ENCODE measurements at regions not wholly inside any gene's neighbourhood (a gene's known extent, or its start where the extent isn't known, plus 50 kb on each side); places are given as distances from the start of the nearest gene placed in this dataset.

DNA sequence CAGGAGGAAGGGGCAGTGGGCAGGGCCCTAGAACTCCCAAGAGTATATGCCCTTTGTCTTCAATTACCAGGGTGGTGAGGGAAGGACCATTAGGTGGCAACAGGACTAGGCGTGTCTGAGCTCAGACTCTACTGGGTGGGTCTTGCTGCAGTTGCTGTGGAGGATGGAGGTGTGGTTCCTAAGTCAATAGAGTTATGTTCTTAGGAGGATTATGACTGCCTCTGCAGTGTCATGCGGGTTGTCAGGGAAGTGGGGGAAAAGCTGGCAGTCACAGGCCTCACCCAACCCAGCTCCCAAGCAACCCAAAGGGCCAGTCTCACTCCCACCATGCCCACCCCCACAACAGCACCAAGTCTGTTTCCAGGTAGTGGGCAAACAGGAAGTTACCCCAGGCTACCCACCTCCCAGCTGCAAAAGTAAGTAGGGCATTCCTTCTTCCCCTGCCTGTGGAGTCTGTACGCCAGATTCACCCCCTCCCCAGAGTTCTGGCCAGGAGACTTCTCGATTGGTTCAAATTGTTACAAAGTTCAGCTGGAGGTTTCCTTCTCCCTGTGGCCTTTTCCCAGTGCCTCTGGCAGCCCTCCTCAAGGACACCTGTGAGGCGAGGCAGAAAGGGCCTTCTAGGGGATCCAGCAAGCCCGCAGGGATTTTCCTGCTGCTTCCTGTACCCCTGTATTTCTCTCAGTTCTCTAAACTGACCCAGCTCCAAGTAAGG, 145.3 kb downstream of the HINT1 start:
- Histone ChIP-seq H3K4me1 (no peaks in the 10 kb centered on the region), H3K27ac (no peak overlapping the region), H3K9me3 (peaks cover 0 to 22% (median 3%) of the 10 kb centered on the region in 11 donors), H3K36me3 (no peaks in the 10 kb centered on the region), H3K4me3 (no peak overlapping the region), H3K27me3 (no peaks in the 10 kb centered on the region)
- DNase-seq, result no peak
- intact Hi-C loops (cut with DNase I), result no loop called here
- TF ChIP-seq, protein P1, sequence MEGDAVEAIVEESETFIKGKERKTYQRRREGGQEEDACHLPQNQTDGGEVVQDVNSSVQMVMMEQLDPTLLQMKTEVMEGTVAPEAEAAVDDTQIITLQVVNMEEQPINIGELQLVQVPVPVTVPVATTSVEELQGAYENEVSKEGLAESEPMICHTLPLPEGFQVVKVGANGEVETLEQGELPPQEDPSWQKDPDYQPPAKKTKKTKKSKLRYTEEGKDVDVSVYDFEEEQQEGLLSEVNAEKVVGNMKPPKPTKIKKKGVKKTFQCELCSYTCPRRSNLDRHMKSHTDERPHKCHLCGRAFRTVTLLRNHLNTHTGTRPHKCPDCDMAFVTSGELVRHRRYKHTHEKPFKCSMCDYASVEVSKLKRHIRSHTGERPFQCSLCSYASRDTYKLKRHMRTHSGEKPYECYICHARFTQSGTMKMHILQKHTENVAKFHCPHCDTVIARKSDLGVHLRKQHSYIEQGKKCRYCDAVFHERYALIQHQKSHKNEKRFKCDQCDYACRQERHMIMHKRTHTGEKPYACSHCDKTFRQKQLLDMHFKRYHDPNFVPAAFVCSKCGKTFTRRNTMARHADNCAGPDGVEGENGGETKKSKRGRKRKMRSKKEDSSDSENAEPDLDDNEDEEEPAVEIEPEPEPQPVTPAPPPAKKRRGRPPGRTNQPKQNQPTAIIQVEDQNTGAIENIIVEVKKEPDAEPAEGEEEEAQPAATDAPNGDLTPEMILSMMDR (IDR thresholded peaks at IDR 0.05), result no peak
- no peak for ATAC-seq
- 84 to 87% methylated on average over 6 of the region's 6 CpGs for WGBS, 2 donors

DNA sequence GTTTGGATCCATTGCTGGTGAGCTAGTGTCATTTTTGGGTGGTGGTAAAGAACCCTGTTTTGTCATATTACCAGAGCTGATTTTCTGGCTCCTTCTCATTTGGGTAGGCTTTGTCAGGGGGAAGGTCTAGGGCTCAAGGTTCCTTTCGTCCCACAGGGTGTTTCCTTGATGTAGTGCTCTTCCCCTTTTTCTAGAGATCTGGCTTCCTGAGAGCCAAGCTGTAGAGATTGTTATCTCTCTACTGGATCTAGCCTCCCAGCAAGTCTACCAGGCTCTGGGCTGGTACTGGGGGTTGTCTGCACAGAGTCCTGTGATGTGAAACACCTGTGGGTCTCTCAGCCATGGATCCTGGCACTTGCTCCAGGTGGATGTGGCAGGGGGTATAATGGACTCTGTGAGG, 145.9 kb downstream of the HINT1 start:
- 48 to 50% methylated on average over 1 of the region's 1 CpG for WGBS, 2 donors
- no peaks in the 10 kb centered on the region for H3K27me3 ChIP-seq
- DNase-seq (no peak), ATAC-seq (no peak)
- H3K36me3 ChIP-seq, result no peaks in the 10 kb centered on the region
- H3K27ac ChIP-seq, result no peak overlapping the region
- no peaks in the 10 kb centered on the region for H3K4me1 ChIP-seq
- no peak overlapping the region for H3K4me3 ChIP-seq
- TF ChIP-seq, protein P1 (IDR thresholded peaks at IDR 0.05), result no peak
- intact Hi-C loops (cut with DNase I), result no loop called here
- H3K9me3 ChIP-seq, result peaks cover 0 to 22% (median 3%) of the 10 kb centered on the region in 11 donors

DNA sequence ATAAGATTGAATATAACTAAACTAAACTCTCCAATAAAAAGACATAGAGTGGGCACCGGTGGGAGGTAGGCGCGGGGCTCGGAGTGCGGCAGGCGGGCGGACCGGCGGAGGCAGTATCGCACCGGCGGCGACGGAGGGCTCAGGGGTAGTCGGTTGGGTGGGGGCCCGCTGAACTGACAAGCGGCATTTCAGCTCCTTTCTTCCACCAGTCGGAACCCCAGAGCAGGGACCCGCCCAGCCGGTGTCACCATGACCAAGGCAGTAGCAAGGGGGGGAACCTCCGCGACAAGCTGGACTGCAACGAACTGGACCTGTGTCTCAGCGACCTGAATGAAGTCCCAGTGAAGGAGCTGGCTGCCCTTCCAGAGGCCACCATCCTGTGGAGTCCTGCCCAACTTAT, 156.7 kb downstream of the HINT1 start:
- 82 to 83% methylated on average over 24 of the region's 24 CpGs for WGBS, 2 donors
- ATAC-seq (no peak), DNase-seq (no peak)
- Histone ChIP-seq H3K4me3 (no peak overlapping the region), H3K27me3 (peaks cover 0 to 4% (median 0%) of the 10 kb centered on the region in 7 donors), H3K9me3 (peaks cover 0 to 5% (median 0%) of the 10 kb centered on the region in 11 donors), H3K4me1 (no peaks in the 10 kb centered on the region), H3K36me3 (no peaks in the 10 kb centered on the region), H3K27ac (no peak overlapping the region)
- TF ChIP-seq, protein P1 (IDR thresholded peaks at IDR 0.05), result no peak
- intact Hi-C loops (cut with DNase I), result no loop called here

DNA sequence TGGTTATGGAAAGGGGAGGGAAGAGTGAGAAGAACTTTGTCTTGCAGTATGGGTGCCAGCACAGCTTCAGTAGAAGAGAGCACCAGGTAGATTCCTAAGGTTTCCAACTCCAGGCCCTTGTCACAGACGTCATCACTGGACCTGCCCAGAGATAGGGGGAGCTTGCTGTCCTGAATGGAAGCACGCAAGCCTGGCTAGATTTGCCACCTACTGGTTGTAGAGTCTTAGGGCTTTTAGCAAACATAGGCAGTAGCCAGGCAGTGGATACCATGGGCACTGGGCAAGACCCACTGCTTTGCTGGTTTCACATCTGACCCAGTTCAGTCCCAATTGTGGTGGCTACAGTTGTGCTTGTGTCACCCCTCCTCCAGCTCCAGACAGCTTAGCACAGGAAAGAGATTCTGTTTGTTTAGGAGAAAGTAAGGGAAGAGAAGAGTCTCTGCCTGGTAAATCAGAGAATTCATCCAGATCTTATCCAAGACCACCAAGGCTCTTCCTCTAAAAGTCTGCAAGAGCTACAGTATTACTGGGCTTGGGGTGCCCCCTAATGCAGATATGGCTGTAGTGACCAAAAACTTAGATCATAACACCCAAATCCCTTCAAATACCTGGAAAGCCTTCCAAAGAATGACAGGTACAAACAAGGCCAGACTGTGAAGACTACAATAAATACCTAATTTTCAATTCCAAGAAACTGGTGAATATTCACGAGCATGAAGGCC, 158.9 kb downstream of the HINT1 start:
- 39 to 41% methylated on average over 3 of the region's 3 CpGs for WGBS, 2 donors
- TF ChIP-seq, protein P1 (IDR thresholded peaks at IDR 0.05), result peak in 4 of 9 donors; percentile 17 to 35 (median 20)

More for the DNA sequence above, 158.9 kb downstream of the HINT1 start:
- H3K27me3 ChIP-seq, result peaks cover 0 to 4% (median 0%) of the 10 kb centered on the region in 7 donors
- DNase-seq, result no peak
- intact Hi-C loops (cut with DNase I), result no loop called here
- no peak for ATAC-seq
- no peaks in the 10 kb centered on the region for H3K4me1 ChIP-seq
- H3K27ac ChIP-seq, result no peak overlapping the region
- no peak overlapping the region for H3K4me3 ChIP-seq
- no peaks in the 10 kb centered on the region for H3K36me3 ChIP-seq
- no peaks in the 10 kb centered on the region for H3K9me3 ChIP-seq

All from heart right ventricle (tissue), 16 donors.